HFF-Myc (cell line): ENCODE measurements at regions not wholly inside any gene's neighbourhood (a gene's known extent, or its start where the extent isn't known, plus 50 kb on each side); places are given as distances from the start of the nearest gene placed in this dataset.

Source experiments
- DNase-seq: peaks from one replicate; pipeline ENCODE4 v3.0.0-alpha.2; 2011; ENCODE audit warnings: low read depth; ENCODE audit errors: extremely low read depth
- H3K4me3 ChIP-seq: replicated peaks from 2 replicates; pipeline ENCODE4 v1.5.1; 2011; ENCODE audit warnings: low read depth, mild to moderate bottlenecking, control low read depth, low read length
- TF ChIP-seq, protein P1 (sequence below): IDR thresholded peaks from 2 replicates; pipeline ENCODE4 v1.5.1; 2012; ENCODE audit warnings: mild to moderate bottlenecking, low read depth, low read length, control low read depth; ENCODE audit errors: missing control alignments

GRCh38 chr3:99167071-99167470 is 265.6 kb upstream of the DCBLD2 start:
- H3K4me3 ChIP-seq, result no peak overlapping the region
- TF ChIP-seq, protein P1, sequence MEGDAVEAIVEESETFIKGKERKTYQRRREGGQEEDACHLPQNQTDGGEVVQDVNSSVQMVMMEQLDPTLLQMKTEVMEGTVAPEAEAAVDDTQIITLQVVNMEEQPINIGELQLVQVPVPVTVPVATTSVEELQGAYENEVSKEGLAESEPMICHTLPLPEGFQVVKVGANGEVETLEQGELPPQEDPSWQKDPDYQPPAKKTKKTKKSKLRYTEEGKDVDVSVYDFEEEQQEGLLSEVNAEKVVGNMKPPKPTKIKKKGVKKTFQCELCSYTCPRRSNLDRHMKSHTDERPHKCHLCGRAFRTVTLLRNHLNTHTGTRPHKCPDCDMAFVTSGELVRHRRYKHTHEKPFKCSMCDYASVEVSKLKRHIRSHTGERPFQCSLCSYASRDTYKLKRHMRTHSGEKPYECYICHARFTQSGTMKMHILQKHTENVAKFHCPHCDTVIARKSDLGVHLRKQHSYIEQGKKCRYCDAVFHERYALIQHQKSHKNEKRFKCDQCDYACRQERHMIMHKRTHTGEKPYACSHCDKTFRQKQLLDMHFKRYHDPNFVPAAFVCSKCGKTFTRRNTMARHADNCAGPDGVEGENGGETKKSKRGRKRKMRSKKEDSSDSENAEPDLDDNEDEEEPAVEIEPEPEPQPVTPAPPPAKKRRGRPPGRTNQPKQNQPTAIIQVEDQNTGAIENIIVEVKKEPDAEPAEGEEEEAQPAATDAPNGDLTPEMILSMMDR, result no peak
- no peak for DNase-seq

- TF ChIP-seq, protein P1, result no peak
- H3K4me3 ChIP-seq, result no peak overlapping the region
- DNase-seq, result no peak
Measured at GRCh38 chr3:99163314-99163713, 261.8 kb upstream of the DCBLD2 start.

DNA sequence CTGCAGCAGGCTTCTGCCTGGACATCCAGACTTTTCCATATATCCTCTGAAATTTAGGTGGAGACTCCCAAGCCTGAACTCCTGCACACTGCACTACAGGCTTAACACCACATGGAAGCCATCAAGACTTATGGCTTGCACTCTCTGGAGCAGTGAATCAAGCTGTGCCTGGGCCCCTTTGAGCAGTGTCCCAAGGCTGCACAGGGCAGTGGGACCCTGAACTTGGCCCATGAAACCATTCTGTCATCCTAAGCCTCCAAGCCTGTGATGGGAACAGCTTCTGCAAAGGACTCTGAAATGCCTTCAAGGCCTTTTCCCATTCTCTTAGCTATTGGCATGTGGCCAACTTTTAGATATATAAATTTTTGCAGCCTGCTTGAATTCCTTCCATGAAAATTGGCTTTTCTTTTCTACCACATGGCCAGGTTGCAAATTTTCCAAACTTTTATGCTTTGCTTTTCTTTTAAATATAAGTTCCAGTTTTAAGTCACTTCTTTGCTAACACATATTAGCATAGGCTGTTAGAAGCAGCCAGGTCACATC is 257.8 kb upstream of the DCBLD2 start:
- no peak for DNase-seq
- TF ChIP-seq, protein P1, result no peak
- no peak overlapping the region for H3K4me3 ChIP-seq

GRCh38 chr3:99145031-99145430 is 243.5 kb upstream of the DCBLD2 start:
- no peak overlapping the region for H3K4me3 ChIP-seq
- DNase-seq, result no peak
- TF ChIP-seq, protein P1, result no peak

GRCh38 chr3:99143493-99143892 is 242.0 kb upstream of the DCBLD2 start:
- TF ChIP-seq, protein P1, result no peak
- no peak for DNase-seq
- no peak overlapping the region for H3K4me3 ChIP-seq

GRCh38 chr3:99134986-99135385 is 233.5 kb upstream of the DCBLD2 start:
- DNase-seq, result no peak
- H3K4me3 ChIP-seq, result no peak overlapping the region
- TF ChIP-seq, protein P1, result no peak

- TF ChIP-seq, protein P1, result no peak
- H3K4me3 ChIP-seq, result no peak overlapping the region
Measured at GRCh38 chr3:99131876-99132275, 230.4 kb upstream of the DCBLD2 start.

More at GRCh38 chr3:99131876-99132275, 230.4 kb upstream of the DCBLD2 start:
- DNase-seq, result no peak
